ENCODE measurements at regions not wholly inside any gene's neighbourhood (a gene's known extent, or its start where the extent isn't known, plus 50 kb on each side); places are given as distances from the start of the nearest gene placed in this dataset.

GRCh38 chr21:35226968-35227744 lies 178.1 kb upstream of the RUNX1 start:
- peak; percentile 91 for FAIRE-seq
- DNase-seq (ENCODE audit: insufficient read length, low spot score), result no peak

- no peak for DNase-seq (ENCODE audit: insufficient read length, low spot score)
- no peak for FAIRE-seq
Observed at GRCh38 chr21:35226328-35226727, 177.2 kb upstream of the RUNX1 start.

- DNase-seq (ENCODE audit: insufficient read length, low spot score), result no peak
- no peak for FAIRE-seq
Observed at GRCh38 chr21:35225573-35225972, 176.5 kb upstream of the RUNX1 start.

GRCh38 chr21:35223480-35224156 lies 174.5 kb upstream of the RUNX1 start:
- no peak for DNase-seq (ENCODE audit: insufficient read length, low spot score)
- no peak for FAIRE-seq

DNA sequence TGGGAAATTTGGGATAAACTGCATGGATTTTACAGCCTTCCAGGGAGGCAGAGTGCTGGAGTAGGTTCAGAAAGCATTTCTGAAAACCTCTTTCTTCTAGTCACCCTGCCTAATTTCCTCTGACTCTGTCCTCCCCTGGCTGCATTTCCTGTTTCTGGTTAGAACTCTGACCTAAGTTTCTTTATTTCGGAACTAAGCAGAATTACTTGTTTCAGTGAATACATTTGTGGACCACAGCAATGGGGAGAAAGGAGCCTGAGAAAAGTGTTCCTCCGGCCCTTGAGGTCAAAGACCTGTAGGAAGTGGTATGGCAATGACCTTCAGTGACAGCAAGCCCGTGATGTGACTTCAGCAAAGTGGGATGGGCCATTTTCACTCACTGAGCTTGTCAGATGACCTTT lies 173.4 kb upstream of the RUNX1 start:
- peak; percentile 69 for FAIRE-seq

DNA sequence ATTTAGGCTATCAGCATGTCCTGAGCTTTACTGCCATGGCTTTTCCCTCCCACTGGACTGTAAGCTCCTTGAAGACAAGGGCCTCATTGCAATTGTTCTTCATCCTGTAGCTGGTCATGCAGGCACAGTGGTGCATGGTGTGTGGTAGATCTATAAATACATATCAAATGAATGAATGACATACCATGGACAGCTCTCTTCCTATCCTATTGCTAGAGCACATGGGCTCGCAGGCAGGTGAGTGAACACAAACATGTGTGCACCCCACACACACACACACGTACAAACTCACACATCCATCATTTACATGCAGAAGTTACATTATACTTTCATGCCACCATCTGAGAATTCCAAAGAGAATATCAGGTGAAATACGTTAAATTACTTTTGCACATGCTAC lies 172.9 kb upstream of the RUNX1 start:
- no peak for DNase-seq (ENCODE audit: insufficient read length, low spot score)

More for the DNA sequence above, 173.4 kb upstream of the RUNX1 start:
- DNase-seq (ENCODE audit: insufficient read length, low spot score), result no peak

DNA sequence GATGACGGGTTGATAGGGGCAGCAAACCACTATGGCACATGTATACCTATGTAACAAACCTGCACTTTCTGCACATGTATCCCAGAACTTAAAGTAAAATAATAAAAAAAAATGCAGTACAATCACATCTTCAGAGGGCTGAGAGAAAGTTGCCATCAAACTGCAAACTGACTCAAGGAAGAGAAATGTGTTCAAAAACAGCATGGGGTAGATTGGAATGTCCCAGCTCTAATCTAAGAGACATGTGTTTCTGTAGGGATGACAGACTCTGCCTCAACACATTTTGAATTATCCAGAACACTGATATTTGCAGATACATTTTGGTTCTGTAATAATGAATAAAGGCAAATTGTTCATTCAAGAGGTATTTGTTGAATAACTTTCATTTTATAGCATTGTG lies 171.2 kb upstream of the RUNX1 start:
- FAIRE-seq (no peak), DNase-seq (ENCODE audit: insufficient read length, low spot score) (no peak)

More for the DNA sequence above, 172.9 kb upstream of the RUNX1 start:
- FAIRE-seq, result no peak

DNA sequence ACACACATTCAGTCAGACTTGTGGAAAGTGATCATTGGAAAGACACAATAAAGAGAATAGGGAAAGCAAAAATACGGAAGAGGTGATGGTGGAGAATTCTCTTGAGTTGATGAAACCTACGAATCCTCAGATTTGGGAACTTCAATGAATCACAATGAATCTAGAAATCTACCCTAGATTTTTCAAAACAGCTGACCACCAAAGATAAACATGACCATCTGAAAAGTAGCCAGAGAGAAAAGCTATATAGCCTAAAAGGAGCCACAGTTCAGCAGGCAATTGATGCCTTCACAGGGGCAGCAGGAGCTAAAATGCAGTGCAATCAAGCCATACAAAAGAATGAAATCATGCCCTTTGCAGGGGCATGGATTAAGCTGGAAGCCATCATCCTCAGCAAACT lies 170.6 kb upstream of the RUNX1 start:
- DNase-seq (ENCODE audit: insufficient read length, low spot score) (no peak), FAIRE-seq (no peak)

- no peak for FAIRE-seq
- DNase-seq (ENCODE audit: insufficient read length, low spot score), result no peak
Observed at GRCh38 chr21:35219291-35219690, 170.2 kb upstream of the RUNX1 start.

- FAIRE-seq (no peak), DNase-seq (ENCODE audit: insufficient read length, low spot score) (no peak)
Observed at GRCh38 chr21:35217504-35218060, 168.5 kb upstream of the RUNX1 start.

DNA sequence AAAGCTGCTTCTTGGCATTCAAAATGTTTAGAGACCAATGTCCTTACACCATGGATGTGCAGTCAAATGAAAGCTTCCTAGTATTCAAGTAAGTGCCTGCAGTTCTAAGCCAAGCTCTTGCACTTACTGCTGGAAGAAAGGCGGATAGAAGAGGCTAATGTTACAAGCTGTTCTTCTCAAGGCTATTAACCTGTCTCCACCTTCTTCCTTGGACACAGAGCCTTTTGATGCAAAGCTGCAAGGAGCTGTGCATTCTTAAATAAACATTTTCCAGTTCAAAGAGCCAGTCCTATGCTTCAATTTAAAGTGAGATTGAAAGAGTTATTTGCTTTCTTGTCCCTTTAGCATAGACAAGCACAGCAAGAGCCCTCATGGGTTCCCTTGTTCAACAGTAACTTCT lies 167.9 kb upstream of the RUNX1 start:
- FAIRE-seq (no peak), DNase-seq (ENCODE audit: insufficient read length, low spot score) (no peak)

- DNase-seq (ENCODE audit: insufficient read length, low spot score), result no peak
- no peak for FAIRE-seq
Observed at GRCh38 chr21:35215870-35216269, 166.8 kb upstream of the RUNX1 start.

DNA sequence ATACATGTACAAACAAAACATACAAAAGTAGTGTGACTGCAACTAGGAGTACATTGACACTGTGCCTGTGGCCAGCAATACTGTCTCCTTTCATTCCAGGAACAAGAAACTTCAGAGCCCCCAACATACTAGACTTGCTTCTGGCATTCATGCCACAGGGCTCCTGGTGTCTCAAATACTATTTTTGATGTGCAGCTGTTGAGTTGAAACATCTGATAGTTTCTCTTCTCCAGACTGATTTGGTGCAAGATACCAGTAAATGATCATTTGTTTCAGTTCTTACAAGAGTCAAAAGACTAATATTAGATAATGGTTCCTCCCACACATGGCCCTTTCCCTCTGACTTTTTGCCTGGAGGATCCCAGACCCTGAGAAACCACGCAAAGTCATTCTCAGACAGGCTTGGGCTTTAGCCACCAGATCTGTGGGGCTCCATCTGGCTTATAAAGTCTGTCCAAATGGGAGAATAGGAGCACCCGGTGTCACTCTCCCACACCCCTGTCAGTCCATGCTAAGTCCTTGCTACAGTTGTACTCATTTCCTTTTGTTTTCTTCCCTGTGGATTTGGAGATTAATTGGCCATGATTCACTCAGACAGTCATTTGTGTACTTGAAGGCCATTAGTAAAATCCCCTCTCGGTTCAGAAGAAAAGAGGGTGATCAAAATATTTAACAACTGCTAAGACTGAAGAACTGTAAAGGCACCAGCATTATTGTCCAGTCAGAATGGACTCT lies 163.5 kb upstream of the RUNX1 start:
- FAIRE-seq (no peak), DNase-seq (ENCODE audit: insufficient read length, low spot score) (no peak)

GRCh38 chr21:35211782-35212181 lies 162.7 kb upstream of the RUNX1 start:
- DNase-seq (ENCODE audit: insufficient read length, low spot score) (no peak), FAIRE-seq (no peak)

- no peak for DNase-seq (ENCODE audit: insufficient read length, low spot score)
- no peak for FAIRE-seq
Observed at GRCh38 chr21:35210093-35210492, 161.0 kb upstream of the RUNX1 start.

DNA sequence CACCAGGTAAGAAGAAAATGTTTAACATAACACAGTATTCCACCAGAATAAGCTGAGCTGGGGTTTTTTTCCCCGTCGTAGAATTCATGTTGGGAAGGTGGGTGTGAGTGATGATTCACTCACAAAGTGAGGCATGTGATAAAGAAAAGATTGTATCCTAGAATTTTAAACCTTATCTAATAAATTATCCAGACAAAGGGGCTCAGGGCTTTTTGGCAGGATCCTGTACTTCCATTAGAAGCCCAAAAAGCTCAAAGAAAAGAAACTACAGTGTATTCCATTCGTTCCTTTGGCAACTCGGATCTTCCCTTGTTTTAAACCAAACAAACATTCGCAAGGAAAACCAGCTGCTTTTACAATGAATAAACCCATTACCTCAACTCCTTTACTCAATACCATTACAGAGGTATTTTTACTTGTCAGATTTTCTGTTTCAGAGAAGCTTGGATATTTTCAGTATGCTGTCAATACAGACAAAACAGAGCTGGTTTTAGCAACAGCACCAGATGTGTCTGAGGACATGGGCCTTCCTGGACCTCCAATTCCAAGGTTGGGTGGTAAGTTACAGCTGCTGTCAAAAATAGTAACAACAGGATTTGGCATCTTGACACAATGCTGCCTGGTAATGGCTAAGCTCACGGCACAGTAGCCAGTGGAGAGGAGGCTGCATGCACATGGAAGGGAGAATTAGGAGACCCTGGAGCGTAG lies 159.9 kb upstream of the RUNX1 start:
- DNase-seq (ENCODE audit: insufficient read length, low spot score) (no peak), FAIRE-seq (no peak)

DNA sequence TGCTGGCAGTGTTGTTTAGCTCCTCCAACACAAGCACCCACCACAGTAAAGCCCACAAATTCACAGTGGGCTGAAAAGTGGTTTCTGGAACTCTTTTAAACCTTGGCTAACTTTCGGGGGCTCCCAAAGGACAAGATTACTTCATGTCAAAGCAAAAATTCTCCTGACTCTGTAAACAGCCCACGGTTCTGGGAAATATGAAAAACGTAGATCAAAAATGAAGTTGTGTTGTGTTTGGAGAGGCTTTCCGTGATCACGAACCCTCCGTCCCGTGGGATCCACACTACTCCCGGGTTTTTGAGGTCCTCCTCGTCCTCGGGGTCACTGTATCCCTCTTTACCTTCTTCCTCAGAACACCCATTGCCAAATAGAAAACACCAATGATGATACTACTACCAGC lies 159.0 kb upstream of the RUNX1 start:
- no peak for DNase-seq (ENCODE audit: insufficient read length, low spot score)
- FAIRE-seq, result no peak

GRCh38 chr21:35207322-35207721 lies 158.2 kb upstream of the RUNX1 start:
- FAIRE-seq (no peak), DNase-seq (ENCODE audit: insufficient read length, low spot score) (no peak)

DNA sequence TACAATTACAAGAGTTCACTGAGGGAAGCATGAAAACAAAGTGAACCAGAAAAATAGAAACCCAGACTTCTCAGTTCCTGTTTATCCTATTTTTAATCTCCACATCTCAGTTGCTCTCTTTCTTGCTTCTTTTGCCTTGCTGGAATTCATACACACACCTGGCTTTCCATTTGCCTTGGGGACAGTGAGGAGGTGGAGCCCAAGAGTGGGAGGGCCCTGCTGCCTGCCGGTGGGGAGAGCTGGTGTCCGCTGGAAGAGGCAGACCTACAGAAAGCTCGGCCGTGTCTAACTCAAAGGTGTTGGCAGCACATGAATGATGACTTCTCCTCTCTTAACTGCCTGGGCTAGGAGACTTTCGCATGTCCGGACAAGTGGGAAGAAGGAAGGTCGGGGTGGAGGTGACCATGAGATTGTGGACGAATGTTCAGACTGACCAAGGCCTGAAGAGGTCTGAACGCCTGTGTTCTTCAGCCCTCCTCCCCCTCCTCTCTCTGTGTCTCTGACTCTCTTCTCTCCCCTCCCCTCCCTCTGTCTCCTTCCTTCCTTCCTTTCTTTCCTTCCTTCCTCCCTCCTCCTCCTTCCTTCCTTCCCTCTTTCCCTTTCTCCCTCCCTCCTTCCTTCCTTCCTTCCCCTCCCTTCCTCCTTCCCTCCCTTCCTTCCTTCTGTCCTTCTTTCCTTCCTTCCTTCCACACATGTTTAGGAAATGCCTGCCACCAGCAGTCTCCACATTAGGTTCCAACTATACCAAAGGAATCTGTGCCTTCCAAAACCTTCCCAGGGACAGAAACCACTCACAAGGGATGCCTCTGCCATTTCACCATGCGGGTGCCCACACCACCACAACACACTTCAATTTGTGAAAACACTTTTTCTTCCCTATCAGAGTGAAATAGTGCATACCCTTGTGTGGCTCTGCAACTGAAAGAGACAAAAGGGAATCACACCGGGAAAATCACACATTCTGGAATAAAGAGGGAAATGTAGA lies 157.3 kb upstream of the RUNX1 start:
- DNase-seq (ENCODE audit: insufficient read length, low spot score) (no peak), FAIRE-seq (no peak)

Data from GM19239 (cell line).